Skin of body (tissue), 1 donor: ENCODE measurements at regions not wholly inside any gene's neighbourhood (a gene's known extent, or its start where the extent isn't known, plus 50 kb on each side); places are given as distances from the start of the nearest gene placed in this dataset.
"Not testable (repeated sequence)": the region's sequence is repeated elsewhere in the genome, so short reads cannot be mapped to it uniquely, and the experiment has no call there.

Experiments used
- DNase-seq: peaks from one replicate; lab custom pipeline; 2025; lab: John Stamatoyannopoulos, UW

GRCh38 chr3:81364411-81364810 is 397.0 kb downstream of the GBE1 start:
- no peak for DNase-seq

DNA sequence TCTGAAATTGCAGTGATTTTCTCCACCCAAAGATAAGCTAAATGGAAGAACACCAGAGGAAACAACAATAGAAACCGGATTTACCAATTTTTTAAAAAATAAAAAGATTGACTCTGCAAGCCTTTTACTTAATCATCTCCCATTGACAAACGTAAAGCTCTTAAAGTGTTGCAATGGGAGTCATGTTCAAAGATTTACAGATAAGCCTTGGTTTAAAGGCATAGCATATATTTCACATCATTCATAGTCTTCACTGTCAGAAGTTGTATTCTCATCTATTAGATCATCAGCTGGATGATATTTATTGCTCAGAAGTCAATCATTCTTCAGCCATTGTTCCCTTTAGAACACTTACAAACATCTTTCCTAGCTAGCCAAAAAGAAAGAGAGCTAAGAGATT is 397.6 kb downstream of the GBE1 start:
- no peak for DNase-seq

DNA sequence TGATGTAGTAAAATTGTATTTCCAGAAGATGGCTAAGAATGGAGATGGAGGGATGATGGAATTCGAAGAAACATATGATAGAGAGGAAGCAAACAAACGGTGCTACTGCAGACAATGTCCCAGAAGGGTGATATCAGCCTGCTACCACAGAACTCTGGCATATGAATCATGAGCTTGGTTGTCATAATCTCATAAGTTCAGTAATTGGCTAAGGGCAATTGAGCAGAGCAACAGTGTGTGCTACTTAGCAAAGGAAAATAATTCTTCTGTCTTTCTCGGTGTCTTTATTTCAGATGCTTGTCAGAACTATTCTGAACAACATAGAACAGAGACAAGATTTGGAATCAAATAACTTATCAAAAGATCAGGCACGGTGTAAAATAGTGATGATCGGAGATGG is 407.3 kb downstream of the GBE1 start:
- DNase-seq = no peak

DNA sequence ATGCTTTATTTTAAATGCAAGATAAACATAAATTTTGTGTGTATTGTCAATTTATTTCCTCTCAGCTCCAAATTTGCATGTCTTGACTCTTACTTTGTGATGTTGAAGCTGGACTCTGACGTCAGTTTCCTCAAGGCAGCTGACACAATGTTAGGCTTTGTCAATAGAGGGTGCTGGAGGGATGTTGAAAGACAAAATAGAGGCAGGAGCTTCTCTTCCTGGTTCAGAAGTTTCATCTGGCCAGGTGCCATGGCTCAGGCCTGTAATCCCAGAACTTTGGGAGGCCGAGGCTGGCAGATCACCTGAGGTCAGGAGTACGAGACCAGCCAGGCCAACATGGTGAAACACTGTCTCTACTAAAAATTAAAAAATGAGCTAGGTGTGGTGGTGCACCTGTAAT is 408.6 kb downstream of the GBE1 start:
- no peak for DNase-seq

DNA sequence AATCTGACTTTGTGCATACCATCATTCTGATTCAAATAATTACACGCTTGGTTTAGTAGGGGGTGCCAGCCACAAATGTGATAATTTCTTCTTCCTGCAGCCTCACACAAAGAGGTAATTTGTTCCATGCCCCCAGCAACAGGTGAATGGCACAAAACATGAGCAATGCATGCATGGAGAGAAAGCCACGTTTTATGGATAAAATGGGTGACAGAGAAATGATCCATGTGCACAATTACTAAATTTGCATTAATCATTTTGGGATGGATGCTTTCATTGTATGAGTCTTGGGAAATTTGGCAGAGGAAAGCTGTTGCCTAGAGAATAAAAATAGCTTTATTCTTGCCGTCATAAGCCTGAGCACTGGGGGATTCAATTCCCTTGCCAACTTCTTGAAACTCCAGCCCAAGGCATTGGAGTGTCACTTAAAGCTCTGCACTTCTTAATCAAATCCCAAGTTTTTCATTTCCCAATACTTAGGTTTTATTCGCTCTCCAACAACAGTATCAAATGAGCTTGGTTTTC is 411.6 kb downstream of the GBE1 start:
- no peak for DNase-seq

DNA sequence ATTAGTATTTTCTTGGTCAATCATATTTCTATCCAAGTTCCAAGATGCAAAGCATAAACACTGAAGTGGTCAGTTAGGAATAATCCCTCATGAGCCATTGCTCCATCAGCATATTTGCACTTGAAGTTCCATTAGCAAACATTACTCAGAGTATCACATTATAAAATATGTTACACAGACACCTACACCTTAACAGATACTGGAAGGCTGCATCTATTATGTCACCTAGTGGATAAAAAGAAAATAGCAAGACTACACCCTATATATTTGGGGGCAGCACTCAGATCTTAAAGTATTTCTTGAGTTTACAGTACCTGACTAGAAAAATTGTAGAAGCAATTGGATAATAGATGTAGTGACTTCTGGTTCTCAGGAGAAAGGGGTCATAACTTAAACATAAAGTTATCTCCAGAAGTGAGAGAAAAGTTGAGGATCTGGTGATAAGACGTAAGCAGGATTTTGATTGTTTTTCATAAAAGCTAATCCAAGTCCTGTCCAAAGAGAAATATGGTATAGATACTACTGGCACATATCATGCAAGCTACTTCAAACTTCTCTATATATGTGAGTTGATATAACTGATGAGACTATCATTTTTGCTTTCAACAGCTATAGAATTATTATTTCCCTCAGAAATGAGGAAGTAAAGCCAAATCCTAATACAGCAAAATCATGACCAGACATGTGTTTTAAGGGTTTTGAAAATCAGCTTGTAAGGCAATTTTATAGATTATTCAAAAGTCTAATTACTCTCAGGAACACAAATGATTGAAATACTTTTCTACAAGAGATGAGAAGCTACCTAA is 422.2 kb downstream of the GBE1 start:
- DNase-seq = no peak

DNA sequence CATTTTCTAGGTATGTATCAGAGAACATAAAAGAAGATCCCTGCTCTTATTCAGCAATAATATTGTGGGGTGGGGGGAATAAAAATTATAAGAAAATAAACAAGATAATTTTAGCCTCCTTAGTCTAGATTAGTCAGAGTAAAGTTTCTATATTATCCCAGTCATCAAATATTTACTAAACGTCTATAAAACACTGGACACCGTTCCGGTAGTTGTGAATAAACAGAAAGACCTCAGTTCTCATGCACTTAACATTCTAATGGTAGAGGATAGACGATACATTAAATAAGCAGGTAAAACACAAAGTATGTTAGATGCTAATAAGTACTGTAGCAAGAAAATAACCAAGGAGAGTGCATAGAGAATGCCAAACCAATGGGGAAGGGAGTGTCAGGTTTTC is 425.0 kb downstream of the GBE1 start:
- DNase-seq = no peak

DNA sequence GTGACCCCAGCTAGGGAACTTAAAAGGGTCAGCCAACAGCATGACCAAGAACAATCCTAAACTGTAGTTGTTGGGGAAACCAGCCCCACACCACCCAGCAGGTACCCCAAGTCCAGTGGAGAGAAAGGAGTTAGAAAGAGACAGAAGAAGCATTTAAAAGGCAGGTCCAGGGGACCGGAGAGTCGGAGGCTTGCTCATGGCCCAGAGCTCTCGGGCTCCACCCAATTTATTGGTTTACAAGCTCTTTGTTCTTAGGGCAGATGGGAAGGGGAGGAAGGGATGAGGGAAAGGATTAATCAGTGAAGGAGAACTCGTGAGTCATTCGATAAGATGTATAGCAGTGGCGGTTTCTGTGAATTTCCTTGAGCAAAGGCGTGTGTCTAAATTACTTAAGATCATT is 431.6 kb downstream of the GBE1 start:
- DNase-seq = not testable (repeated sequence)

DNA sequence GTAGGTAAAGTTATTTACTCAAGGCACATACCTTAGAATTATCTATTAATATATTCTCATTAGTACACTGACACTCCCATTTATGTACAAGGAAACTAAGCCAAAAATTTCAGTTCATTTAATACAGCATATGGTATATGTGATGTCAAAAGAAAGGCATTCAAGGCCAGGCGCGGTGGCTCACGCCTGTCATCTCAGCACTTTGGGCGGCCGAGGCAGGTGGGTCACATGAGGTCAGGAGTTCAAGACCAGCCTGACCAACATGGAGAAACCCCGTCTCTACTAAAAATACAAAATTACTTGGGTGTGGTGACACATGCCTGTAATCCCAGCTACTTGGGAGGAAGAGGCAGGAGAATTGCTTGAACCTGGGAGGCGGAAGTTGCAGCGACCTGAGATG is 435.2 kb downstream of the GBE1 start:
- no peak for DNase-seq

DNA sequence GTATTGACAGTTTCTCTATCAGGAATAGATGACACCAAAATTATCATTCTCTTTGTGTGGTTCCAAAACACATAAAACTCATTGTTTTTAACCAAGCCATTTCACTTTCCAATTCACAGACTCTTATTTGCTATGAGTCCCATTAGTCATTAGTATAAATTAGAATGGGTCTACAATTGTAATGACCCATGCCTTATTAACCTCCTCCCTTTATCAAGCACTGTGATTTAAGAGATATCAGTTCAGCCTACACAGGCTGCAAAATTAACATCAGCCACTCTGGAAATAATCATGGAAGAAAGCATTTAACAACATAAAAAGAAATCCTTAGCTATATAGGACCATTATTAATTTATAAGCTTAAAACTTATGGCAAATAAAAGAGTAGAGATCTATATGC is 440.6 kb downstream of the GBE1 start:
- DNase-seq = no peak

- DNase-seq = no peak
These were observed 446.4 kb downstream of the GBE1 start for GRCh38 chr3:81315030-81315429.

DNA sequence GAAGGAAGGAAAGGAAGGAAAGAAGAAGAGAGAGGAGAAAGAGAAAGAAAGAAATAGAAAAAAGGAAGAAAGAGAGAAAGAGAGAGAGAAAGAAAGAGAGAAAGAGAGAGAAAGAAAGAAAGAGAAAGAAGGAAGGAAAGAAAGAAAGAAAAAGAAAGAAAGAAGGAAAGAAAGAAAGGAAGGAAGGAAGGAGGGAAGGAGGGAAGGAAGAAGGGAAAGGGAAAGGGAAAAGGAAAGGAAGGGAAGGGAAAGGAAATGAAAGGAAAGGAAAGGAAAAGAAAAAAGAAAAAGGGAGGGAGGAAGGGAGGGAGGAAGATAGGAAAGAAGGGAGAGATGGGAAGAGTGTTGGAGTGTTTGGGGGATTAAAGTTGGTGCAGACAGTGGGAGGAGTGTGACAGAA is 450.1 kb downstream of the GBE1 start:
- no peak for DNase-seq

GRCh38 chr3:81308306-81308705 is 453.1 kb downstream of the GBE1 start:
- no peak for DNase-seq

GRCh38 chr3:81307221-81307620 is 454.2 kb downstream of the GBE1 start:
- DNase-seq = no peak

- no peak for DNase-seq
These were observed 458.1 kb downstream of the GBE1 start for GRCh38 chr3:81303321-81303720.

DNA sequence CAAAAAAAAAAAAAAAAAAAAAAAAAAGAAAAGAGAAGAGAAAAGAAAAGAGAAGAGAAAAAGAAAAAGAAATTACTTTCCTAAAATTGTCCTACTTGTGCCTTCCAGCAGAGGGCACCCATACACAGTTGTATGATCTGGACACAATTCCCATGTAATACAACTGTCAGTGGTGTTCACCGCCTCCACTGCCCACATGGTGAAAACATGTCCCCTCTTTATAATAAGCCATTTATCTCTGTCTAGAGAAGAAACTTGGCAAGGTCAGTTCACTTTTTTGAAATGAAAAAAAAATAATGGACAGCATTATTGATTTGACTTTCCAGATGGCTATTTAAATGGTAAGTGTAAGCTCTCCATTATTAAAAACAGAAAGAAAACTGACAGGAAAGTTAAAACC is 459.4 kb downstream of the GBE1 start:
- DNase-seq = peak; percentile 20

DNA sequence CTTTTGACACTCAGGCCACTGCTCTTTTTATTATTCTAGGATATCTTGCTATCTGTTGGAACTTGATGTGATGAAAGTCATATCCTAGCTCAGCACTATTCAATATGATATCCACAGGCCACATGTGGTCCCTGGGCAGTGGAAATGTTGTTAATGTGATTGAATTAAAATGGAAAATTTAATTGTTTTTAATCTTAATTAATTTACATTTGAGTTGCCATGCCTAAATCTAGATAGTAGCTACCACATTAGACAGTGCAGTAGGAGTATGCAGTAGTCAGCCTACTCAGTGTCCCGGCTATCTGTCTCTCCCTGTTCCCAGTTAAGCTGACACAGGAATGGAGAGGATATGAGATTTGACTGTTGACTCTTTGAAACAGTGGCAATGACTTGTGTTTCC is 460.2 kb downstream of the GBE1 start:
- no peak for DNase-seq

DNA sequence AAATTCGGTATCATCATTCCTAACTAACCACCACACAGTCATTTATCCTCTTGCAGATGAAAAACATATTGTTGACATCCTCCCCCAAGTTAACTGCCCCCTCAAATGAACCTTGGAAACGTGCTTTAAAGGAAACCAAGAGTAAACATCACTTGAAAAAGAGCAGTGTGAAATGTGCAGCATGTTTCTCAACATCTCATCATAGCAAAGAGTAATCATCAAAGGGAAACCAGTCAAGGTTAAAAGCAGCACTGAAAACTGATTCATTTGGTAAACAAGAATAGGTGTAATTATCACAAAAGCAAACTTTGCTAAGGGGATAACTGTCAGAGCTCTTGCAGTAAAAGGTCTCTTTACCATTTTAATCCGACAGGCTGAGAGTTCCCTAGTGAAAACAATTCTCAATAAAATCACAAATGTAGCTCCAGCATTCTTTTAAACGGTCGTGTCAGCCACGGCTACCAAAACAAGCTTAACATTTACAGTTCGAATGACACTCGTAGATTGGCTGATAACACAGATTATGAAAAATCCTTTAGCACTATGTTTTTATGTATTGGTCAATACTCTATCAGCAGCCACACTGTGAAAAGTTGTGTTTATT is 461.0 kb downstream of the GBE1 start:
- DNase-seq = no peak

- no peak for DNase-seq
These were observed 462.0 kb downstream of the GBE1 start for GRCh38 chr3:81299481-81299880.

GRCh38 chr3:81295906-81296577 is 465.4 kb downstream of the GBE1 start:
- no peak for DNase-seq

GRCh38 chr3:81293156-81293555 is 468.3 kb downstream of the GBE1 start:
- no peak for DNase-seq

- no peak for DNase-seq
These were observed 469.9 kb downstream of the GBE1 start for GRCh38 chr3:81291586-81291985.

- no peak for DNase-seq
These were observed 471.8 kb downstream of the GBE1 start for GRCh38 chr3:81289676-81290075.
